PC-3 (cell line): ENCODE measurements at regions not wholly inside any gene's neighbourhood (a gene's known extent, or its start where the extent isn't known, plus 50 kb on each side); places are given as distances from the start of the nearest gene placed in this dataset.

ENCODE experiments used
- EZH2 ChIP-seq: fragments of 300-600 bp; sonication (generic); IDR thresholded peaks from one replicate; pipeline ENCODE4 v1.6.1; 2017; ENCODE audit warnings: antibody characterized with exemption, mild to moderate bottlenecking, low read length; ENCODE audit not compliant: unreplicated experiment
- TF ChIP-seq, protein P1 (sequence below): fragments of 300-600 bp; sonication (generic); conservative IDR thresholded peaks from 2 replicates; pipeline ENCODE4 v1.5.1; 2017; ENCODE audit warnings: antibody characterized with exemption, low read depth, mild to moderate bottlenecking, low read length

DNA sequence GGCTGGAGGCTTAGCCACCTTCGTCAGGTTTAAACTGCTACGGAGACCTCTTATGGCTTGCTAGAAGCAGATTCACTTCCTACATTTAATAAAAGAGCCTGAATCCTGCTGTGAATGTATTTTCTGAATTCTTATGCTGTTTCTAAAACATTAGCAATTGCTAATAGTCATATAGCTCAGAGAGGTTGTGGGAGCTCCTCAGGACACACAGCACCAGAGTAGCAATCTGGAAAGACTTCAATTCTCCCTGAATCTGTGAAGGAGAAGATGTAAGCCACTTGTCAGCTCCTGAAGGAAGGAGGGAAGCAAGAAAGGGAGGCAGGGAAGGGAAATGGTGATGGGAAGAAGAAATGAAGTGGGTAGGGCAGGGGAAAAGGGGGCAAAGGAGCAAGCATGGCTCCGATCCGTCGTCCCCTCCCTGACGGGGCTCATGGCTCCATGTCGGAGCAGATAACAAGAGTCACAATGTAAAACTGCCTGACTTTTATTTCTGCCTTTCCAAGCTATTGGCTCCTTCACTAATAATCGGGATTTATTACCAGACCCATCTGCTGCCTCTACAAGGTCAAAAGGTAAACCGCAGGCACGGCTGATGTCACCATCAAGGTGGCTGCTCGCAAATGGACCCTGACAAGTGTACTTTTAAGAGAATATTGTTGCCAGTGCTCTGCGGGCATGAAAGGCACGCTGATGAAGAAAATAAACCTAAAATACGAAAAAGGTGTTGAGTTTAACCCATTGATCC, 656.0 kb upstream of the SALL3 start:
- TF ChIP-seq, protein P1, sequence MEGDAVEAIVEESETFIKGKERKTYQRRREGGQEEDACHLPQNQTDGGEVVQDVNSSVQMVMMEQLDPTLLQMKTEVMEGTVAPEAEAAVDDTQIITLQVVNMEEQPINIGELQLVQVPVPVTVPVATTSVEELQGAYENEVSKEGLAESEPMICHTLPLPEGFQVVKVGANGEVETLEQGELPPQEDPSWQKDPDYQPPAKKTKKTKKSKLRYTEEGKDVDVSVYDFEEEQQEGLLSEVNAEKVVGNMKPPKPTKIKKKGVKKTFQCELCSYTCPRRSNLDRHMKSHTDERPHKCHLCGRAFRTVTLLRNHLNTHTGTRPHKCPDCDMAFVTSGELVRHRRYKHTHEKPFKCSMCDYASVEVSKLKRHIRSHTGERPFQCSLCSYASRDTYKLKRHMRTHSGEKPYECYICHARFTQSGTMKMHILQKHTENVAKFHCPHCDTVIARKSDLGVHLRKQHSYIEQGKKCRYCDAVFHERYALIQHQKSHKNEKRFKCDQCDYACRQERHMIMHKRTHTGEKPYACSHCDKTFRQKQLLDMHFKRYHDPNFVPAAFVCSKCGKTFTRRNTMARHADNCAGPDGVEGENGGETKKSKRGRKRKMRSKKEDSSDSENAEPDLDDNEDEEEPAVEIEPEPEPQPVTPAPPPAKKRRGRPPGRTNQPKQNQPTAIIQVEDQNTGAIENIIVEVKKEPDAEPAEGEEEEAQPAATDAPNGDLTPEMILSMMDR = no peak
- no peak for TF ChIP-seq EZH2
